AG09309 (cell line): ENCODE measurements at regions not wholly inside any gene's neighbourhood (a gene's known extent, or its start where the extent isn't known, plus 50 kb on each side); places are given as distances from the start of the nearest gene placed in this dataset.

ENCODE experiments used
- DNase-seq: peaks from one replicate; pipeline ENCODE4 v3.0.0-alpha.2; 2010; ENCODE audit warnings: low read depth
- H3K4me3 ChIP-seq: 2 replicates; pipeline ENCODE4 v1.5.1; 2011; ENCODE audit warnings: mild to moderate bottlenecking, low read depth, low read length, moderate library complexity; ENCODE audit not compliant: control insufficient read depth
- TF ChIP-seq, protein P1 (sequence below): IDR thresholded peaks from 2 replicates; pipeline ENCODE4 v1.5.1; 2011; ENCODE audit warnings: mild to moderate bottlenecking, low read depth, low read length, inconsistent platforms; ENCODE audit not compliant: insufficient read depth, control insufficient read depth; ENCODE audit errors: missing control alignments

DNA sequence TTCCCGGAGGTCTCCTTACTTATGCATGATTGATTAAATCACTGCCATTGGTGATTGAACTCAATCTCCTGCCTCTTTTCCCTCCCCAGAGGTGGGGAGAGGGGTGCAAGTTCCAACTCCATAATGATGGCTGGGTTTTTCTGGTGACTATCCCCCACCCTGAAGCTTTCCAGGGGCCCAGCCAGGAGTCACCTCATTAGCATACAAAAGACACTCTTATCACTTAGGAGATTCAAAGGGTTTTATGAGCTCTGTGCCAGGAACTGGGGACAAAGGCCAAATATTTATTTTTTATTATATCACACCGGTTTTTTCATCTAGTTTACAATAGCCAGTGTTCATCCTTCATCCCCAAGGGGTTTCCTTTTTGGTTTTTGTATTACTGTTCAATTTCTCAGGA lies 300.7 kb downstream of the ETNK1 start:
- TF ChIP-seq, protein P1, sequence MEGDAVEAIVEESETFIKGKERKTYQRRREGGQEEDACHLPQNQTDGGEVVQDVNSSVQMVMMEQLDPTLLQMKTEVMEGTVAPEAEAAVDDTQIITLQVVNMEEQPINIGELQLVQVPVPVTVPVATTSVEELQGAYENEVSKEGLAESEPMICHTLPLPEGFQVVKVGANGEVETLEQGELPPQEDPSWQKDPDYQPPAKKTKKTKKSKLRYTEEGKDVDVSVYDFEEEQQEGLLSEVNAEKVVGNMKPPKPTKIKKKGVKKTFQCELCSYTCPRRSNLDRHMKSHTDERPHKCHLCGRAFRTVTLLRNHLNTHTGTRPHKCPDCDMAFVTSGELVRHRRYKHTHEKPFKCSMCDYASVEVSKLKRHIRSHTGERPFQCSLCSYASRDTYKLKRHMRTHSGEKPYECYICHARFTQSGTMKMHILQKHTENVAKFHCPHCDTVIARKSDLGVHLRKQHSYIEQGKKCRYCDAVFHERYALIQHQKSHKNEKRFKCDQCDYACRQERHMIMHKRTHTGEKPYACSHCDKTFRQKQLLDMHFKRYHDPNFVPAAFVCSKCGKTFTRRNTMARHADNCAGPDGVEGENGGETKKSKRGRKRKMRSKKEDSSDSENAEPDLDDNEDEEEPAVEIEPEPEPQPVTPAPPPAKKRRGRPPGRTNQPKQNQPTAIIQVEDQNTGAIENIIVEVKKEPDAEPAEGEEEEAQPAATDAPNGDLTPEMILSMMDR, result no peak
- DNase-seq, result no peak
- H3K4me3 ChIP-seq, result no peak overlapping the region

DNA sequence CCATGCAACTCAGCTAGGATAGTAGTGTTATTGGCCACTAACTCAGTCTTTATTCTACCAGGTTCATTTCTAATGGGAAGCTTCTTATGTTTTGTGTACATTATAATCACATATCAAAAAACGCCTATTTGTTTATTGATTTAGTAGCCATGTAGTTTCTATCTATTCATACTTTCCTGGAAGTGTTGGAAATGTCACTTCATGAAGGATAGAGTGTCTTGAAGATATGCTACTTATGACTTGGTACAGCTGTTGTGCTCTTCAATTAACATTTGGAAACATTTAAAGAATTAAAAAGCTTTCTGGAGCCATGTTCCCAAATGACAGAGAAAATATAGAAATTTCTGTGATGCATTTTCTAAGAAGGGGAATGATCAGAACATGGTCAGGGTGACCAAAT lies 307.5 kb downstream of the ETNK1 start:
- H3K4me3 ChIP-seq, result no peak overlapping the region
- DNase-seq, result no peak
- TF ChIP-seq, protein P1, result no peak

DNA sequence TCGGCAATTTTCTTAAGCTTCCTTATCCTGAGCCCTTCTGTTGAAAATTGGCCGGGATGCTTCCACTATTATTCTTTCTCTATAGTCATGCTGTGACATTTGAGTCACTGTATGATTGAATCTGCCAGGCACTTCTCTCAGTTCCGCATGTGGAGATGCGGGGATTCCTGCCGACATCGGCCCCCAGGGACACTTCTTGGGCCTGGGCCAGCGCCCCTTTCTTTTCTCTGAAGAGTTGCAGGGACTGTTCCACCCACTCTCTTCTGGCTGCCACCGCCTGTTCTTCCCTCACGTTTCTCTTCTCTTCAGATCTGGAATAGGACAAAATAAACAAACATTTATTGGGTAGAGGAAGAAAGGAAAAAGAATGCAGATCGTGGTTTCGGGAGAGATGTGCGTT lies 310.1 kb downstream of the ETNK1 start:
- no peak for DNase-seq
- TF ChIP-seq, protein P1, result no peak
- no peak overlapping the region for H3K4me3 ChIP-seq

DNA sequence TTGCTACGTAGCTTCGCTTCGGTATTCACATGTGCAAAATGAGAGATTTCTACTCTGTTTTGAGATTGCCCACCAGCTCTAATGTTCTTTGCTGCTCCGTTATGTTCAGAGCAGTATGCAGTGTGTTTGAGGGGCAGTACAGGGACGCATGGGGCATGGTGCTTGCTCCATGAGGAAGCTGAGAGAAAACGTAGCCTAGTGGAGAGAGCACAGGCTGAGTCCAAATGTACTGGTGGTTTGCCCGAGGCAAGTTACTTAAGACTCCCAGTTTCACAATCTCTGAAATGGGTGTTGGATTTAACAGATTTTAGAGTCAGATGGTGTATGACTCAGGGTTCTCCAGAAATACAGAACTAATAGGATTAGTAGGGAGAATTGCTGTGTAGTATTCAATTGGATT lies 310.5 kb downstream of the ETNK1 start:
- TF ChIP-seq, protein P1, result no peak
- H3K4me3 ChIP-seq, result no peak overlapping the region
- no peak for DNase-seq

DNA sequence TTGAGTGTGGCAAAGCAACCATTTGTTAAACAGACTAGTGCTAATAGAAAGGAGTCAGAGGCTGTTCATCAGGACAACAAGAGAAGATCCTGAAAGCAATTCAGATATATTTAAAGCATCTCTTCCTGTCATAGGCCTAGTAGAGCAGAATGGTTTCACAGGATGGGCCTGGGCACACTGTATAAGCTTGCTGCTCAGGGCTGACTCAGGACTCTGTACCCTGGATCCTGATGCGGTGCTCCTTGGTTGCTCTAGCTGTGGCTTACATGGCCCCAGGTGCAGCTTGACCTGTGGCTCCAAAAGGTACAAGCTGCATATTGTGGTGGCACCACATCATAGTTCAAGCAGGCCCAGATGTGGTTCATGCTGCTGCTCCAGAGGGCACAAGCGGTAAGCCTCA lies 313.4 kb downstream of the ETNK1 start:
- no peak overlapping the region for H3K4me3 ChIP-seq
- TF ChIP-seq, protein P1, result no peak
- DNase-seq, result no peak

DNA sequence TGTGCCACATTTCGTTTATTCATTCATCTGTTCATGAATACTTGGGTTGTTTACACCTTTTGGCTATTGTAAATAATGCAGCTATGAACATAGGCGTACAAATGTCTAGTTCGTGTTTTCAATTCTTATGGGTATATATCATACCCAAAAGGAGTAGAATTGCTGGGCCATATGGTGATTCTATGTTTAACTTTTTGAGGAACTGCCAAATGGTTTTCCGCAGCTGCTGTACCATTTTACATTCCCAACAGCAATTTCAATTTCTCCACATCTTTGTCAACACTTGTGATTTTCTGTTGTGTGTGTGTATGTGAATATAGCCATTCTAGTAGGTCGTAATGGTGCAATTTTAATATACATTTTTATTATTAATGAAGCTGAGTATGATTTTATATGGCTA lies 326.2 kb downstream of the ETNK1 start:
- no peak for DNase-seq
- TF ChIP-seq, protein P1, result no peak
- H3K4me3 ChIP-seq, result no peak overlapping the region

DNA sequence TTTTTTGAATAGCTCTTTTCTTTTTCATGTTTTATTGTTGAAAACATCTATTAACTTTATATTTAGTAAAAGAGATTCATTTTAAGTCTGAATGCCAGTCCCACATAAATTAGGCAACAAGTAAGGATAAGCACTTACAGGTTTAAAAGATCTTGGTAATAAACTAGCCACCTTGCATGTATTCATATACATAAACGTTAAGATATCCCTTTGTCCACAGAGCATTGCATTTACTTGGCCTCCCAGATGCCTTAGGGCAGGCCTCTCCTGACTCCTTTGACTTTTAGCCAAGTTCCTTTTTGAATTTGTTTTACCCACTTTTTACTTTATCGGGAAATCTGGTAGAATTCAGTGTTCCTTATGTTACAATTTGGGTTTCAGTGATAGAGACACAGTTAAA lies 331.7 kb downstream of the ETNK1 start:
- no peak for DNase-seq
- TF ChIP-seq, protein P1, result no peak
- no peak overlapping the region for H3K4me3 ChIP-seq
